ENCODE measurements at regions not wholly inside any gene's neighbourhood (a gene's known extent, or its start where the extent isn't known, plus 50 kb on each side); places are given as distances from the start of the nearest gene placed in this dataset.
A peak's percentile ranks its signal among the peaks of the same experiment; 100 is the strongest.
"Not testable (repeated sequence)": the region's sequence is repeated elsewhere in the genome, so short reads cannot be mapped to it uniquely, and the experiment has no call there.

DNA sequence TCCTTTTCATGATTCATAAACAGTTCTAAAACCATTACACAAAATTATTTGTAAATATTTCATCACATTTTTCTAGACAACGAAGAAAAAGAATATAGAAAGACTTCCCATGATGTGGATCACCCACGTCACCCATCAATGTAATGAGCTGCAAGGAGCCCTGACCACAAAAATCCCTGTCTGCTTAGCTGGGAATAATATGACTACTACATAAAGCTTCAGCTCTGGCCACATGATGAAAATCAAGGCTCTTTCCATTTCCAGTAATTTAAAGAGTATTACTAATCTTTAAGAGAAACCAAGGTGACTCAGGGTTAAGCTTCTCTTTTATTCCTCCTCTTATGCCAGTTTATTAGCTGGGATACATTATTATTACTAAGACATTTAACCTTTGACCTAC is 180.8 kb upstream of the CACNA2D1 start:
- DNase-seq = no peak

GRCh38 chr7:82623812-82624211 is 180.2 kb upstream of the CACNA2D1 start:
- DNase-seq = no peak

GRCh38 chr7:82617156-82617555 is 173.6 kb upstream of the CACNA2D1 start:
- no peak for DNase-seq

- DNase-seq = no peak
These were observed 172.6 kb upstream of the CACNA2D1 start for GRCh38 chr7:82616059-82616728.

- DNase-seq = no peak
These were observed 171.9 kb upstream of the CACNA2D1 start for GRCh38 chr7:82615527-82615926.

GRCh38 chr7:82609746-82610145 is 166.2 kb upstream of the CACNA2D1 start:
- no peak for DNase-seq

- DNase-seq = no peak
These were observed 161.8 kb upstream of the CACNA2D1 start for GRCh38 chr7:82605247-82605864.

DNA sequence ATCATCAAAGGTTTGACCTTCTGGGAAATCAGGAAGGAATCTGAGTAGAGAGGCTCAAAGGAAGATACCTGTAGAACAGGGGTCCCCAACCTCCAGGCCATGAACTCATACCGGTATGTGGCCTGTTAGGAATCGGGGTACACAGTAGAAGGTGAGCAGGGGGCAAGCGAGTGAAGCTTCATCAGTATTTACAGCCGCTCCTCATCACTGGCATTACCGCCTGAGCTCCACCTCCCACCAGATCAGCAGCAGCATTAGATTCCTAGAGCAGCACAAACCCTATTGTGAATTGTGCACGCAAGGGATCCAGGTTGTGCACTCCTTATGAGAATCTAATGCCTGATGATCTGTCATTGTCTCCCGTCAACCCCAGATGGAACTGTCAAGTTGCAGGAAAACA is 158.5 kb upstream of the CACNA2D1 start:
- no peak for DNase-seq

GRCh38 chr7:82600531-82600930 is 157.0 kb upstream of the CACNA2D1 start:
- DNase-seq = no peak

- no peak for DNase-seq
These were observed 156.3 kb upstream of the CACNA2D1 start for GRCh38 chr7:82599895-82600294.

GRCh38 chr7:82598958-82599357 is 155.4 kb upstream of the CACNA2D1 start:
- no peak for DNase-seq

DNA sequence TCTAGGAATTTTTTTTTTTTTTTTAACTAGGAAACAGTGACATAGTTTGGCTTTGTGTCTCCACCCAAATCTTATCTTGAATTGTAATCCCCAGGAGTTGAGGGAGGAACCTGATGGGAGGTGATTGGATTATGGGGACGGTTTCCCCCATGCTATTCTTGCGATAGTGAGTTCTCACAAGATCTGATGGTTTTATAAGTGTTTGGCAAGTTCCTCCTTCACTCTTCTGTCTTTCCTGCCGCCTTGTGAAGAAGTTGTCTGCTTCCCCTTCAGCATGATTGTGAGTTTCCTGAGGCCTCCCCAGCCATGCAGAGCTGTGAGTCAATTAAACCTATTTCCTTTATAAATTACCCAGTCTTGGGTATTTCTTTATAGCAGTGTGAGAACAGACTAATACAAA is 152.2 kb upstream of the CACNA2D1 start:
- not testable (repeated sequence) for DNase-seq

- no peak for DNase-seq
These were observed 151.6 kb upstream of the CACNA2D1 start for GRCh38 chr7:82595176-82595575.

DNA sequence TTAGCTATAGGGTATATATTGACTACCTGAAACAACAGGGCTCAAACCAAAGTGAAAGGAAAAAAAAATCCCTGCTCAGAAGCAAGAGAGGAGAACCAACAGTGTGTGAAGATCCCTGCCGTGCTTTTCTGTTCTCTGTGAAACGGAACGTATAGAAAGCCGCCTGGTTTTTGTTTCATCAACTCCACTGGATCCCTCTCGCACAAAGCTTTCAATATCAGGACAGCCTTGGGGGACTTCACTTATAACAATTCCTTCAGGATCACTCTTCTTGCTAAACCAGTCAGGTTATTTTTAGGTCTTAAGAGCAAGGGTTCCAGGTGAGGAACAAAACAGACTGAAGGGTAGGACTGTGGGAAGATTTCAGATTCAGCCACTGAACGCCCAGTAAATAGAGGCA is 151.1 kb upstream of the CACNA2D1 start:
- DNase-seq = no peak

DNA sequence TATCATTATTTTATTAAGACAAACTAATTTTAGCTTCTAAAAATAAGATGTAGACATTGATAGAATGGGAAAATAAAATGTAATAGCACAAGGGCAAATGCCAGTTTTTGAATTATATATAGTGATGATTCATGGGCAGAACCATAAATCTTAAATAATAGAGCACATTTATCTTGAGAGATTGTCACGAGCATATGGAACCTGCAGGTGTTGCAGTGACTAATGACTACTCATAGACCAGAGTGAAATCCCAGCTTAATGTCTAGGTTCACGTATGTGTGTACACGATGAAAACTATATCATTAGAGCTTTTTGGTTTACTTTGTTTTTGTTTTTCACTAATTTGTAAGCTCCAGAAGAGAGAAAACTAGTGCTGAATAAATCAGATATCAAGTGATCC is 150.2 kb upstream of the CACNA2D1 start:
- no peak for DNase-seq

DNA sequence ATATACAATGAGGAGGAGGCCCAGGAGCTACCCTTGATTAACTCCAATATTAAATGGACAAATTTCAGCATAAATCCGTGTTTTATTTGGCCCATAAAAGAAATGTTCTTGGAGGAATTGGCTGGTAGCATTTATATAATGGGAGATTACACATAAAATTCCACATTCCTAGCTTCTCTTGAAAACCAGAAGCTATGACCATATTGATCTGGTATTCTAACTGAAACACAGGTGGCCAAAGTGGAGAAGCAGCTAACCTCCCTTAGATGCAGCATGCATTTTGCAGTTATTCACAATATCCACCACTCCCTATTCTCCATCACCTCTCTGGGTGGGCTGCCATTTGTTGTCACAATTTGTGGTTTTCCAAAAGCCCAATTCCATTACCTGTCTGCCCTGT is 148.8 kb upstream of the CACNA2D1 start:
- no peak for DNase-seq

DNA sequence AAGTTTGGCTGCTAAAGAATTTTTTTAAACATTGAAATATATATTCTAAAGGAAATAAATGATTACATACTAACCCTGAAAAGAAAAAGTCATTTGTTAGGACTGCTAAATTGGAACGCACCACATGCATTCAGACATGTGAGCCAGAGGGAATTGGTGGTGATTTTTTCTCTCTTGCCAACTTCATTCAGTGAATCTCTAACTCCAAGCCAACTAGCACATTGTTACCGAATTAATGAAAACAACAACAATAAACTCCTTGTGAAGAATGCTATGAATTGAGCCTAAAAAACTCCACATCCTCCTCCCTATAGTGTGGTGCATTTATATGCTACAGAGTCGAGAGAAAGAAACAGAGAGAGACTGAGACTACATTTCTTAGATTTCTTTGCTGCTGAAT is 135.5 kb upstream of the CACNA2D1 start:
- DNase-seq = no peak

- no peak for DNase-seq
These were observed 134.9 kb upstream of the CACNA2D1 start for GRCh38 chr7:82578430-82578829.

DNA sequence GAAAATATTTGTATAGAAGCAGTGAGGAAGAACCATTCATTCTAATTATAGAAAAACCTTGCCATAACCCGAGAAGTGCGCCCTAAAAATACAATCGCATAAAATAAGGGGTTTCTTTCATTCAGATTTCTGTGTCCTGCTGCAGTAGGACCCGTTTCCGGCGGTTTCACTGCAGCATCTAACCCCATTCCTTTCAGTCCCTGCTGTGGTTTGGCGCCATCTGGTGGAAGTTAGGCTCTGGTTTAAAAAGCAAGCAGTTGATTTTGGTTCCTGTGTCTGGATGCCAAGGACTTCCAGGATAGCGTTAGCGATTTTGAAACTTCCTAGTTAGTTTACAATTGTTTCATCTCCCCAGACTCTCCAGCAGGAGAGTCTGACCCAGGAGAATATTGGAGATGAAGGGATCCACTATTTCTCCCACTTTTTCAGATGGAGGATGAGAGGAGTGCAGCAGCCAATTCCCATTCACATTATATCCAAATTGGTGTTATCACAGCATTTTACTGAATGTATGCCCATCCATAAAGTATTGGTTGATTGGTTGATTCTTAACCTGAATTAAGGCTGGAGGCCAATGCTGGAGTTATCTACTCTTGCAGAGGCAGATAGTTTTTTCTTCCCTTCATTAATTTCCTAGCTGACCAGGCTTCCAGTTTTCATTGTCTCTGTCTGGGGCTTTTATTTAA is 128.8 kb upstream of the CACNA2D1 start:
- DNase-seq = peak; percentile 5

DNA sequence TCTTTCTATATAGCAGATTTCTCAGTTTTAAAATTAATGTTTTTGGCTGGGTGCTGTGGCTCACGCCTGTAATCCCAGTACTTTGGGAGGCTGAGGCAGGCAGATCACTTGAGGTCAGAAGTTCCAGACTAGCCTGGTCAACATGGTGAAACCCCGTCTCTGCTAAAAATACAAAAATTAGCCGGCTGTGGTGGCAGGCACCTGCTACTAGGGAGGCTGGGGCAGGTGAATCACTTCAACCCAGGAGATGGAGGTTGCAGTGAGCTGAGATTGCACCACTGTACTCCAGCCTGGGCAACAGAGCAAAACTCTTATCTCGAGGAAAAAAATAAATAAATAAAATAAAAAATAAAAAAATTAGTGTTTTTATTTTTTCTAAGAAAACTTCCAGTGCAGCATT is 127.5 kb upstream of the CACNA2D1 start:
- not testable (repeated sequence) for DNase-seq

DNA sequence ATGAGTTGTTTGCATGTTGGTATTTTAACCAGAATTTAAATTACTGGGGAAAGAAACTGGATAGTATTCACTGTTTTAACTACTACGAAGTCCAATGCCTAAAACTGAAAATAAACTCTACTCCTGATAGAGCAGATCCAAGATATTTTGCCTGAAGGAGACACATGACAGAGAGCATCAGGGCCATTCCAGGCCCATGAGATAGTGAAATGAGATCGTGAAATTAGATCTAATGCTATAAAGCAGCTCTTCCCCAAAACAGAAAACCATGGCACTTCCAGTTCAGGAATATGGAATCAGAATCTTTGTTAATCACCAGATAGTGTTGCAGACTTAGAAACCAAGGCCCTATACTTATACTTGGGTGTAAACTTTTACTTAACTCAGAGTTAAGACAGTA is 124.3 kb upstream of the CACNA2D1 start:
- no peak for DNase-seq

- DNase-seq = no peak
These were observed 123.8 kb upstream of the CACNA2D1 start for GRCh38 chr7:82567356-82567755.

GRCh38 chr7:82566752-82567151 is 123.2 kb upstream of the CACNA2D1 start:
- no peak for DNase-seq

DNA sequence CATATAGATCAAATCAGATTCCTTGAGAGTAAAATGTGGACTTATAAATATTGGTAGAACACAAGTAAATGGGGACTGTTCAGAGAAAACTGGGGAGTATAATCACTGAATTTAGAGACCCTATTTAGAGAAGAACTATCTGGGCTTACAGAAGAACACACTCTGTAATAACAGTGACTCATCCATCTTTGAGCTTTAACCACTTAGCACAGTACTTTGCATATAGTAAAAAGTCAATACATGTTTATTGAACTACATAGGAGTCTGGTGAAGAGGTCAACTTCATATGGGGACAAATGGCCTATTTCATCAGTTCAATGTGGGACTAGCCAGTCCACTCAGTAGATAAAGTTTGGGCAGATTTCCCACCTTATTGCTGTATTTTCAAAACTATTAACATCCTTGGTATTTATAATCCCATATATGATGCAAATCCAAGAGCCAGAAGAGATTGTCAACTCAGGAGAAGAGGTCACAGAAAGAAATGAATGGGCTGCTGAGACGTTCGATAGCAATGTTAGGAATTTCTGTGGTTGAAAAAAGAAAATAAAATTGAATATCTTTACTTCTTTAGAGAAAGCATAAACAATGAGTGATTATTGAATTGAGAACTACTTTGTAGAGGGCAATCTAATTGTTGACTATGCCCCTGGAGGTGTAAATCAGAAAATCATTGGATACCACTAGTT is 119.3 kb upstream of the CACNA2D1 start:
- DNase-seq = no peak

All from central memory CD4-positive, alpha-beta T cell (primary cell).